GM12878 (cell line): ENCODE measurements at regions not wholly inside any gene's neighbourhood (a gene's known extent, or its start where the extent isn't known, plus 50 kb on each side); places are given as distances from the start of the nearest gene placed in this dataset.

ENCODE experiments used
- ATAC-seq: fragments of 200-7000 bp; cut with Tn5 transposase; 3 replicates; pipeline ENCODE4 v1.9.1; 2020; ENCODE audit warnings: mild to moderate bottlenecking, moderate library complexity
- BruUV-seq: library from RNA; stranded (reverse); fragments of 400-500 nt; replicated peaks from 2 replicates; lab custom pipeline; 2021; lab: Mats Ljungman, UMichigan
- CTCF ChIA-PET: fragments of 300-600 bp; sonication (Branson Sonifier 250); formaldehyde crosslinking; extraction: SDS; loops from one replicate; lab custom pipeline; 2021; ENCODE audit warnings: inconsistent platforms; lab: Yijun Ruan, JAX
- POLR2A ChIA-PET: fragments of 350-600 bp; formaldehyde crosslinking; extraction: SDS; loops from one replicate; lab custom pipeline; 2021; ENCODE audit warnings: inconsistent platforms; lab: Charles Lee
- RAD21 ChIA-PET: fragments of 300-600 bp; sonication (Branson Sonifier 250); formaldehyde crosslinking; loops from one replicate; lab custom pipeline; 2023; ENCODE audit warnings: antibody characterized with exemption; ENCODE audit not compliant: unreplicated experiment; lab: Charles Lee
- SMC1A ChIA-PET: fragments of 300-600 bp; sonication (Branson Sonifier 250); formaldehyde crosslinking; loops from one replicate; lab custom pipeline; 2023; ENCODE audit not compliant: unreplicated experiment, uncharacterized antibody; lab: Charles Lee
- DNase-seq: peaks from one replicate; pipeline ENCODE4 v3.0.0-alpha.2; 2011; ENCODE audit warnings: low read depth, low spot score
- FAIRE-seq: peaks from 3 replicates; lab custom pipeline; 2011; peaks lifted over from hg19 to GRCh38; lab: Jason Lieb, UNC
- H2AFZ ChIP-seq: 2 replicates; pipeline ENCODE4 v1.6.0; 2011; ENCODE audit warnings: low read depth, low read length, control low read depth; ENCODE audit not compliant: control insufficient read depth
- H3K27ac ChIP-seq: 2 replicates; pipeline ENCODE4 v1.5.1; 2011; ENCODE audit warnings: control low read depth; ENCODE audit not compliant: control insufficient read depth, insufficient read depth
- H3K27me3 ChIP-seq, 2 experiments: replicated peaks in 1 of 2; 2 replicates each; pipeline versions ENCODE4 v1.6.0 to v1.6.1; 2011; ENCODE audit warnings: low read length in 1 of 2; ENCODE audit not compliant: control insufficient read depth in 2 of 2, insufficient read depth in 2 of 2
- H3K36me3 ChIP-seq, 2 experiments: 2 replicates each; pipeline ENCODE4 v1.5.1; 2011; ENCODE audit warnings: low read length in 1 of 2; ENCODE audit not compliant: control insufficient read depth in 2 of 2, insufficient read depth in 2 of 2
- H3K4me1 ChIP-seq: 2 replicates; pipeline ENCODE4 v1.6.1; 2011; ENCODE audit warnings: mild to moderate bottlenecking, low read length, moderate library complexity, mixed read lengths; ENCODE audit not compliant: control insufficient read depth, insufficient read depth
- H3K4me2 ChIP-seq: 2 replicates; pipeline ENCODE4 v1.6.0; 2011; ENCODE audit warnings: control low read depth; ENCODE audit not compliant: control insufficient read depth, insufficient read depth
- H3K4me3 ChIP-seq: fragments of 200-600 bp; sonication (generic); 2 replicates; pipeline ENCODE4 v1.5.1; 2016
- H3K79me2 ChIP-seq: 2 replicates; pipeline ENCODE4 v1.6.0; 2011; ENCODE audit warnings: low read length; ENCODE audit not compliant: control insufficient read depth, insufficient read depth
- H3K9ac ChIP-seq: 2 replicates; pipeline ENCODE4 v1.8.0; 2011; ENCODE audit warnings: low read length, control low read depth, mixed read lengths; ENCODE audit not compliant: control insufficient read depth, insufficient read depth
- H3K9me3 ChIP-seq: replicated peaks from 3 replicates; pipeline ENCODE4 v1.5.1; 2011; ENCODE audit warnings: mild to moderate bottlenecking, low read length; ENCODE audit not compliant: control insufficient read depth, insufficient read depth
- H4K20me1 ChIP-seq: 2 replicates; pipeline ENCODE4 v1.6.0; 2011; ENCODE audit not compliant: control insufficient read depth, insufficient read depth
- ATF2 ChIP-seq: IDR thresholded peaks from 2 replicates; pipeline ENCODE4 v1.6.1; 2012; ENCODE audit warnings: low read length, inconsistent platforms
- ATF7 ChIP-seq: fragments of 450-650 bp; IDR thresholded peaks from 2 replicates; pipeline ENCODE4 v1.6.1; 2016; ENCODE audit warnings: low read depth, mild to moderate bottlenecking
- BCL11A ChIP-seq: IDR thresholded peaks from 2 replicates; pipeline ENCODE4 v1.6.1; 2011; ENCODE audit warnings: low read depth, low read length
- EGR1 ChIP-seq, 2 experiments: IDR thresholded peaks; 1 replicate in 1 of 2; 2 replicates in 1 of 2; pipeline ENCODE4 v1.6.1; 2011 to 2012; ENCODE audit warnings: low read depth in 2 of 2, low read length in 2 of 2, borderline replicate concordance in 1 of 2, mild to moderate bottlenecking in 1 of 2, moderate library complexity in 1 of 2
- ESRRA ChIP-seq: IDR thresholded peaks from 2 replicates; pipeline ENCODE4 v1.6.1; 2012; ENCODE audit warnings: mild to moderate bottlenecking, low read length, improper control_type of control experiment
- EZH2 ChIP-seq: IDR thresholded peaks from 2 replicates; pipeline ENCODE4 v1.6.1; 2012; ENCODE audit warnings: low read depth, mild to moderate bottlenecking, control low read depth, inconsistent platforms, low read length, borderline replicate concordance; ENCODE audit not compliant: control insufficient read depth
- GATAD2B ChIP-seq: fragments of 450-650 bp; conservative IDR thresholded peaks from 2 replicates; pipeline ENCODE4 v1.6.1; 2017; ENCODE audit warnings: low read depth, mild to moderate bottlenecking, moderate library complexity
- IRF3 ChIP-seq: fragments of 450-650 bp; IDR thresholded peaks from 2 replicates; pipeline ENCODE4 v1.6.1; 2014; ENCODE audit warnings: mild to moderate bottlenecking
- MXI1 ChIP-seq: fragments of 150-350 bp; IDR thresholded peaks from 2 replicates; pipeline ENCODE4 v1.6.1; 2011; ENCODE audit warnings: low read depth, mild to moderate bottlenecking, inconsistent platforms, low read length, improper control_type of control experiment
- RCOR1 ChIP-seq: conservative IDR thresholded peaks from 2 replicates; pipeline ENCODE4 v1.6.1; 2012; ENCODE audit warnings: low read depth, low read length, improper control_type of control experiment
- RFX5 ChIP-seq: IDR thresholded peaks from 2 replicates; pipeline ENCODE4 v1.6.1; 2011; ENCODE audit warnings: low read depth, low read length, improper control_type of control experiment
- TAF1 ChIP-seq: IDR thresholded peaks from 2 replicates; pipeline ENCODE4 v1.6.1; 2011; ENCODE audit warnings: mild to moderate bottlenecking, low read depth, low read length, borderline replicate concordance
- YY1 ChIP-seq: IDR thresholded peaks from 2 replicates; pipeline ENCODE4 v1.6.1; 2011; ENCODE audit warnings: low read depth, mild to moderate bottlenecking, low read length
- ZBED1 ChIP-seq: IDR thresholded peaks from 2 replicates; pipeline ENCODE4 v1.6.1; 2016; ENCODE audit warnings: borderline replicate concordance
- WGBS: methylation state at CpG from one replicate; pipeline ENCODE4 v1.1.6; 2016; ENCODE audit warnings: low lambda C conversion rate; ENCODE audit not compliant: insufficient replicate concordance, insufficient coverage; ENCODE audit errors: missing lambda C conversion rate; 5-methylcytosine and 5-hydroxymethylcytosine counted together
- in situ Hi-C: fragments of 300-500 bp; cut with MboI; formaldehyde crosslinking; loops from 9 replicates; pipeline ENCODE4 v1.14.3; 2018; ENCODE audit warnings: mixed read lengths
- intact Hi-C: fragments of 100-400 bp; cut with micrococcal nuclease; formaldehyde crosslinking; loops from one replicate; pipeline ENCODE4 v1.14.2; 2022; ENCODE audit not compliant: unreplicated experiment
- TF ChIP-seq, protein P1 (sequence below): IDR thresholded peaks from 2 replicates; pipeline ENCODE4 v1.6.1; 2012; ENCODE audit warnings: low read depth, low read length, improper control_type of control experiment
- TF ChIP-seq, protein P2 (sequence below): fragments of 450-650 bp; IDR thresholded peaks from 2 replicates; pipeline ENCODE4 v1.6.1; 2017; ENCODE audit warnings: low read depth, mild to moderate bottlenecking, moderate library complexity
- TF ChIP-seq, protein P3 (sequence below): fragments of 150-350 bp; IDR thresholded peaks from 2 replicates; pipeline ENCODE4 v1.6.1; 2014; ENCODE audit warnings: mild to moderate bottlenecking, low read depth, low read length

DNA sequence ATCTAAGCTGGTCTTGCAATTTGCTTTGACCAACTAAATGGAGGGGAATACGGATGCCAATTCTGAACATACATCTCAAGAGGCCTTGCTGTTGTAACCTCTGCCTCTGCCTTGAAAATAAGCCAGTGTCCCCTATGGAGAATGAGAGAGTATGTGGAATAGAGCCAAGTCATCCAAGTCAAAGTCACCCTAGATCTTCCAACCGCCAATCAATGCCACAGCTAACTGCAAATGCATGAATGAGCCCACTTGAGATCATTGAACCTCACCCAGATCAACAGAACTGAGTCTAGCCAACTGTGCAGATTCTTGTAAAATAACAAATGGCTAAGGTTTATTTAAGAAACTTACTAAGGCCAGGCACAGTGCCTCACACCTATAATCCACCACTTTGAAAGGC is 139.8 kb upstream of the TANK start (continued):
- TF ChIP-seq, protein P1, sequence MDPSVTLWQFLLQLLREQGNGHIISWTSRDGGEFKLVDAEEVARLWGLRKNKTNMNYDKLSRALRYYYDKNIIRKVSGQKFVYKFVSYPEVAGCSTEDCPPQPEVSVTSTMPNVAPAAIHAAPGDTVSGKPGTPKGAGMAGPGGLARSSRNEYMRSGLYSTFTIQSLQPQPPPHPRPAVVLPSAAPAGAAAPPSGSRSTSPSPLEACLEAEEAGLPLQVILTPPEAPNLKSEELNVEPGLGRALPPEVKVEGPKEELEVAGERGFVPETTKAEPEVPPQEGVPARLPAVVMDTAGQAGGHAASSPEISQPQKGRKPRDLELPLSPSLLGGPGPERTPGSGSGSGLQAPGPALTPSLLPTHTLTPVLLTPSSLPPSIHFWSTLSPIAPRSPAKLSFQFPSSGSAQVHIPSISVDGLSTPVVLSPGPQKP, result no peak
- TF ChIP-seq ATF2, result no peak
- no peak for TF ChIP-seq IRF3
- TF ChIP-seq RFX5, result no peak
- no peak for TF ChIP-seq YY1

DNA sequence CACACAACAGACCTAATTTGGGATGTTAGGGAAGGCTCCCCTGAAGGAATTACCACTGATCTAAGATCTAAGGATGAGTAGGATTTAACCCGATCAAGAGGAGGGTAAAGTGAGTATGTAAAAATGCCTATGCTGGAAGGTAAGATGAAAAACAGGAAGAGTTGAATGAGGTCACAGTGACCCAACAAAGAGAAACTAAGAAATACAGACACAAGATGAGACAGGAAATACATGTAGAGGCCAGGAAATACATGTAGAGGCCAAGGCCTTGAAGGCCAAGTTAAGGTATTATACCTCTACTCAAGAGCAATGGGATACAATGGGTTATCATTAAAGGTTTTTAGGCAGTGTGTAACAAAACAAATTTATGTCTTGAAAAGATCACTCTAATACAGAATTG is 131.6 kb upstream of the TANK start:
- FAIRE-seq (no peak), ATAC-seq (no peak)
- no TSS peak for BruUV-seq

More for the DNA sequence above, 131.6 kb upstream of the TANK start:
- SMC1A ChIA-PET, result no interaction called here
- no peak overlapping the region for H3K27ac ChIP-seq
- no peaks in the 10 kb centered on the region for H3K9me3 ChIP-seq
- in situ Hi-C loops, result no loop called here
- RAD21 ChIA-PET, result no interaction called here
- no peak overlapping the region for H2AFZ ChIP-seq
- CTCF ChIA-PET, result interaction anchor here (1.3 kb wide), 1 partner anchor 13 kb away, joined by 3 read pairs; no protein-coding TSS in a partner anchor
- no peaks in the 10 kb centered on the region for H3K79me2 ChIP-seq
- POLR2A ChIA-PET, result no interaction called here
- H3K27me3 ChIP-seq, result no peaks in the 10 kb centered on the region
- no peaks in the 10 kb centered on the region for H3K36me3 ChIP-seq
- no peak overlapping the region for H3K9ac ChIP-seq
- no peak overlapping the region for H3K4me3 ChIP-seq
- WGBS, result 96% methylated on average over 1 of the region's 1 CpG
- DNase-seq, result no peak
- intact Hi-C loops, result no loop called here
- TF ChIP-seq RCOR1, result no peak
- TF ChIP-seq, protein P2, sequence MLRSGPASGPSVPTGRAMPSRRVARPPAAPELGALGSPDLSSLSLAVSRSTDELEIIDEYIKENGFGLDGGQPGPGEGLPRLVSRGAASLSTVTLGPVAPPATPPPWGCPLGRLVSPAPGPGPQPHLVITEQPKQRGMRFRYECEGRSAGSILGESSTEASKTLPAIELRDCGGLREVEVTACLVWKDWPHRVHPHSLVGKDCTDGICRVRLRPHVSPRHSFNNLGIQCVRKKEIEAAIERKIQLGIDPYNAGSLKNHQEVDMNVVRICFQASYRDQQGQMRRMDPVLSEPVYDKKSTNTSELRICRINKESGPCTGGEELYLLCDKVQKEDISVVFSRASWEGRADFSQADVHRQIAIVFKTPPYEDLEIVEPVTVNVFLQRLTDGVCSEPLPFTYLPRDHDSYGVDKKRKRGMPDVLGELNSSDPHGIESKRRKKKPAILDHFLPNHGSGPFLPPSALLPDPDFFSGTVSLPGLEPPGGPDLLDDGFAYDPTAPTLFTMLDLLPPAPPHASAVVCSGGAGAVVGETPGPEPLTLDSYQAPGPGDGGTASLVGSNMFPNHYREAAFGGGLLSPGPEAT, result no peak
- TF ChIP-seq GATAD2B, result no peak
- TF ChIP-seq BCL11A, result no peak
- TF ChIP-seq TAF1, result no peak
- TF ChIP-seq MXI1, result no peak
- TF ChIP-seq EZH2, result no peak
- TF ChIP-seq, protein P3, sequence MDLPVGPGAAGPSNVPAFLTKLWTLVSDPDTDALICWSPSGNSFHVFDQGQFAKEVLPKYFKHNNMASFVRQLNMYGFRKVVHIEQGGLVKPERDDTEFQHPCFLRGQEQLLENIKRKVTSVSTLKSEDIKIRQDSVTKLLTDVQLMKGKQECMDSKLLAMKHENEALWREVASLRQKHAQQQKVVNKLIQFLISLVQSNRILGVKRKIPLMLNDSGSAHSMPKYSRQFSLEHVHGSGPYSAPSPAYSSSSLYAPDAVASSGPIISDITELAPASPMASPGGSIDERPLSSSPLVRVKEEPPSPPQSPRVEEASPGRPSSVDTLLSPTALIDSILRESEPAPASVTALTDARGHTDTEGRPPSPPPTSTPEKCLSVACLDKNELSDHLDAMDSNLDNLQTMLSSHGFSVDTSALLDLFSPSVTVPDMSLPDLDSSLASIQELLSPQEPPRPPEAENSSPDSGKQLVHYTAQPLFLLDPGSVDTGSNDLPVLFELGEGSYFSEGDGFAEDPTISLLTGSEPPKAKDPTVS, result no peak
- TF ChIP-seq ATF7, result no peak
- no peak for TF ChIP-seq ZBED1
- no peak for TF ChIP-seq ESRRA
- TF ChIP-seq EGR1 (IDR thresholded peaks at IDR 0.05; ENCODE audit: borderline replicate concordance in 1 of 2, low read depth in 2 of 2, low read length in 2 of 2), result no peak
- H3K4me2 ChIP-seq, result no peak overlapping the region
- no peaks in the 10 kb centered on the region for H4K20me1 ChIP-seq
- H3K4me1 ChIP-seq, result no peaks in the 10 kb centered on the region
